Tibial artery (tissue), 4 donors: ENCODE measurements at regions not wholly inside any gene's neighbourhood (a gene's known extent, or its start where the extent isn't known, plus 50 kb on each side); places are given as distances from the start of the nearest gene placed in this dataset.

Source experiments
- DNase-seq, 2 donors: peaks; one replicate each; pipeline ENCODE4 v3.0.0-alpha.2; 2019
- H3K27ac ChIP-seq, 2 donors: fragments of 200-600 bp; sonication (generic) in 1 of 2; 1 replicate in 1 of 2; 2 replicates in 1 of 2; pipeline ENCODE4 v1.5.1; 2018 to 2019; ENCODE audit warnings: mild to moderate bottlenecking in 1 of 2
- H3K27me3 ChIP-seq, 2 donors: fragments of 200-600 bp; sonication (generic) in 1 of 2; one replicate each; pipeline versions ENCODE4 v1.5.1 to v1.6.0; 2016 to 2019
- H3K36me3 ChIP-seq, 3 donors: fragments of 200-600 bp; sonication (generic) in 2 of 3; one replicate each; pipeline ENCODE4 v1.5.1; 2016 to 2019; ENCODE audit warnings: mild to moderate bottlenecking in 2 of 3
- H3K4me1 ChIP-seq, 4 donors: fragments of 200-600 bp; sonication (generic) in 2 of 4; 1 replicate in 3 of 4; 2 replicates in 1 of 4; pipeline ENCODE4 v1.5.1; 2016 to 2019
- H3K4me3 ChIP-seq, 2 donors: fragments of 200-600 bp; sonication (generic) in 1 of 2; 1 replicate in 1 of 2; 2 replicates in 1 of 2; pipeline ENCODE4 v1.5.1; 2018 to 2019; ENCODE audit warnings: mild to moderate bottlenecking in 2 of 2
- H3K9me3 ChIP-seq, 3 donors: fragments of 200-600 bp; sonication (generic) in 1 of 3; one replicate each; pipeline ENCODE4 v1.5.1; 2016 to 2019
- intact Hi-C: fragments of 100-400 bp; cut with DNase I; formaldehyde crosslinking; loops from one replicate; pipeline ENCODE4 v1.15.0; 2023; ENCODE audit warnings: low total_unique reads
- TF ChIP-seq, protein P1 (sequence below), 2 experiments: fragments of 200-600 bp in 1 of 2; fragments of 450-650 bp in 1 of 2; IDR thresholded peaks; one replicate each; pipeline ENCODE4 v1.5.1; 2017 to 2019; ENCODE audit warnings: antibody characterized with exemption in 2 of 2, mild to moderate bottlenecking in 1 of 2, moderate library complexity in 1 of 2

- TF ChIP-seq, protein P1, sequence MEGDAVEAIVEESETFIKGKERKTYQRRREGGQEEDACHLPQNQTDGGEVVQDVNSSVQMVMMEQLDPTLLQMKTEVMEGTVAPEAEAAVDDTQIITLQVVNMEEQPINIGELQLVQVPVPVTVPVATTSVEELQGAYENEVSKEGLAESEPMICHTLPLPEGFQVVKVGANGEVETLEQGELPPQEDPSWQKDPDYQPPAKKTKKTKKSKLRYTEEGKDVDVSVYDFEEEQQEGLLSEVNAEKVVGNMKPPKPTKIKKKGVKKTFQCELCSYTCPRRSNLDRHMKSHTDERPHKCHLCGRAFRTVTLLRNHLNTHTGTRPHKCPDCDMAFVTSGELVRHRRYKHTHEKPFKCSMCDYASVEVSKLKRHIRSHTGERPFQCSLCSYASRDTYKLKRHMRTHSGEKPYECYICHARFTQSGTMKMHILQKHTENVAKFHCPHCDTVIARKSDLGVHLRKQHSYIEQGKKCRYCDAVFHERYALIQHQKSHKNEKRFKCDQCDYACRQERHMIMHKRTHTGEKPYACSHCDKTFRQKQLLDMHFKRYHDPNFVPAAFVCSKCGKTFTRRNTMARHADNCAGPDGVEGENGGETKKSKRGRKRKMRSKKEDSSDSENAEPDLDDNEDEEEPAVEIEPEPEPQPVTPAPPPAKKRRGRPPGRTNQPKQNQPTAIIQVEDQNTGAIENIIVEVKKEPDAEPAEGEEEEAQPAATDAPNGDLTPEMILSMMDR (IDR thresholded peaks at IDR 0.05), result no peak
- no peak for DNase-seq
- no peaks in the 10 kb centered on the region for H3K36me3 ChIP-seq
- peaks cover 0 to 9% of the 10 kb centered on the region in 2 donors for H3K27me3 ChIP-seq
- no peaks in the 10 kb centered on the region for H3K9me3 ChIP-seq
- H3K4me3 ChIP-seq, result no peak overlapping the region
- no peaks in the 10 kb centered on the region for H3K4me1 ChIP-seq
- intact Hi-C loops, result no loop called here
- H3K27ac ChIP-seq, result no peak overlapping the region
Measured at GRCh38 chr1:13930151-13930550, 230.2 kb downstream of the PRDM2 start.

GRCh38 chr1:13931226-13931625 lies 231.2 kb downstream of the PRDM2 start:
- H3K27me3 ChIP-seq, result peaks cover 0 to 6% of the 10 kb centered on the region in 2 donors
- no peak for DNase-seq
- H3K4me3 ChIP-seq, result no peak overlapping the region
- intact Hi-C loops, result no loop called here
- H3K36me3 ChIP-seq, result no peaks in the 10 kb centered on the region
- H3K27ac ChIP-seq, result no peak overlapping the region
- TF ChIP-seq, protein P1 (IDR thresholded peaks at IDR 0.05), result no peak
- no peaks in the 10 kb centered on the region for H3K4me1 ChIP-seq
- no peaks in the 10 kb centered on the region for H3K9me3 ChIP-seq

DNA sequence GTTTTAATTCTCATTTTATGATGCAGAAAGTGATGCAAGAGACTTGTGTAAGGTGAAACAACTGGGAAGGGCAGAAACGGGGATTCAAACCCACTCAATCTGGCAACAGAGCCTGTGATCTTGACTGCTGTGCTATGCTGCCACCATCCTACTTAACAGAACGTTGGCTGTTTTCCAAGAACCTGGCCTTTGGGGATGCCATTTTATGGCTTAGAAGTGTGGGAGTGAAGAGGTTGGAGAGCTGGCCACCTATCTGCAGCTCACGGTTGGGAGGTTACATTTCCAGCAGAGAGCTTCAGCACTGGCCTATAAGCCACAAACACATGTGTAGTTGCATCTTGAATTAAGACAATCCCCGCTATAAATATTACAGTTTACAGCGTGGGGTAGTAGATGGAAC lies 235.3 kb downstream of the PRDM2 start:
- no peak overlapping the region for H3K27ac ChIP-seq
- no peak overlapping the region for H3K4me3 ChIP-seq
- no peaks in the 10 kb centered on the region for H3K4me1 ChIP-seq
- DNase-seq, result no peak
- TF ChIP-seq, protein P1 (IDR thresholded peaks at IDR 0.05), result no peak
- intact Hi-C loops, result no loop called here
- H3K9me3 ChIP-seq, result no peaks in the 10 kb centered on the region
- no peaks in the 10 kb centered on the region for H3K27me3 ChIP-seq
- H3K36me3 ChIP-seq, result no peaks in the 10 kb centered on the region

GRCh38 chr1:13941315-13941714 lies 241.3 kb downstream of the PRDM2 start:
- Histone ChIP-seq H3K27me3 (no peaks in the 10 kb centered on the region), H3K4me1 (no peaks in the 10 kb centered on the region), H3K36me3 (no peaks in the 10 kb centered on the region), H3K9me3 (no peaks in the 10 kb centered on the region), H3K4me3 (no peak overlapping the region), H3K27ac (no peak overlapping the region)
- intact Hi-C loops, result no loop called here
- TF ChIP-seq, protein P1 (IDR thresholded peaks at IDR 0.05), result no peak
- DNase-seq, result no peak

- intact Hi-C loops, result no loop called here
- DNase-seq, result no peak
- H3K9me3 ChIP-seq, result no peaks in the 10 kb centered on the region
- no peaks in the 10 kb centered on the region for H3K27me3 ChIP-seq
- no peak overlapping the region for H3K27ac ChIP-seq
- H3K36me3 ChIP-seq, result no peaks in the 10 kb centered on the region
- TF ChIP-seq, protein P1 (IDR thresholded peaks at IDR 0.05), result no peak
- no peaks in the 10 kb centered on the region for H3K4me1 ChIP-seq
- H3K4me3 ChIP-seq, result no peak overlapping the region
Measured at GRCh38 chr1:13943055-13943454, 243.1 kb downstream of the PRDM2 start.

DNA sequence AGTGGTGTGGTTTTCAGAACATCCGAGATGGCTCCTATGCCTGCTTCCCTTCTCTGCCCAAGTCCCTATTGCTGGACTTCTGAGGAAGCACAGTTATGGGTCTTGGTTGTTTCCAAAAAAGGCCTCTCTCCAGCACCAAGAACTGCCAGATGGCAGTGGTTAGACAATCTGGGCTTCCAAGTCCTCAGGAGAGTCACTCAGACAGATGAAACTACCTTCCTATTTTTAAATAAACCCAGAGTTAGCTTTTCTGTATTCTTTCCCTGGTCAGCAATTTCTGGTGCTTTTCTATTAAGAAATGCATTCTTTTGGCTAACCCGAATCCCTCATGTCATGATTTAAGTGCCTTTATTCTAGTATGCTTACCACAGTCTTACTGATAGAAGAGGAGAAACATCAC lies 245.9 kb downstream of the PRDM2 start:
- no peaks in the 10 kb centered on the region for H3K36me3 ChIP-seq
- H3K27me3 ChIP-seq, result peaks cover 0 to 7% of the 10 kb centered on the region in 2 donors
- H3K4me3 ChIP-seq, result no peak overlapping the region
- H3K9me3 ChIP-seq, result no peaks in the 10 kb centered on the region
- TF ChIP-seq, protein P1 (IDR thresholded peaks at IDR 0.05), result no peak
- intact Hi-C loops, result no loop called here
- no peak overlapping the region for H3K27ac ChIP-seq
- no peak for DNase-seq
- peaks cover 0 to 2% (median 0%) of the 10 kb centered on the region in 4 donors for H3K4me1 ChIP-seq
